ENCODE measurements at regions not wholly inside any gene's neighbourhood (a gene's known extent, or its start where the extent isn't known, plus 50 kb on each side); places are given as distances from the start of the nearest gene placed in this dataset.

DNA sequence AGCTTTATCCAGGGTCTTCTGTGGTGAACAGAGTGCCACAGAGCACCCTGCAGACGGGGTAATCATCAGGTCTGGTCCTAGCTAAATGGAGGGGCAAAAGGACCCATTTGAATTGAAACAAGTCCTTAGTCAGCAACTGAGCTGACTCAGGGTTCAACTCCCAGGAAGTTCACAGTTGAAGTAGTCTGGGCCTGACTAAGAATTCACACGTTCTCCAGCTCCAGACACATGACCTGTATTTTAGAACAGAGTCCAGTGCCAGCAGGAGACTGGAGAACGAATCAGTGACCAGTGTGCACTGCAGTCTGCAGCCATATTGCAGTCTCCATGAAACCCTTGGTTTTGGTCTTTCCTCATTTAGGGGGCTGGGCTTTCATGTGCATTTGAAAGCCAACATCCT, 85.2 kb downstream of the ELOVL4 start:
- TF ChIP-seq, protein P1, sequence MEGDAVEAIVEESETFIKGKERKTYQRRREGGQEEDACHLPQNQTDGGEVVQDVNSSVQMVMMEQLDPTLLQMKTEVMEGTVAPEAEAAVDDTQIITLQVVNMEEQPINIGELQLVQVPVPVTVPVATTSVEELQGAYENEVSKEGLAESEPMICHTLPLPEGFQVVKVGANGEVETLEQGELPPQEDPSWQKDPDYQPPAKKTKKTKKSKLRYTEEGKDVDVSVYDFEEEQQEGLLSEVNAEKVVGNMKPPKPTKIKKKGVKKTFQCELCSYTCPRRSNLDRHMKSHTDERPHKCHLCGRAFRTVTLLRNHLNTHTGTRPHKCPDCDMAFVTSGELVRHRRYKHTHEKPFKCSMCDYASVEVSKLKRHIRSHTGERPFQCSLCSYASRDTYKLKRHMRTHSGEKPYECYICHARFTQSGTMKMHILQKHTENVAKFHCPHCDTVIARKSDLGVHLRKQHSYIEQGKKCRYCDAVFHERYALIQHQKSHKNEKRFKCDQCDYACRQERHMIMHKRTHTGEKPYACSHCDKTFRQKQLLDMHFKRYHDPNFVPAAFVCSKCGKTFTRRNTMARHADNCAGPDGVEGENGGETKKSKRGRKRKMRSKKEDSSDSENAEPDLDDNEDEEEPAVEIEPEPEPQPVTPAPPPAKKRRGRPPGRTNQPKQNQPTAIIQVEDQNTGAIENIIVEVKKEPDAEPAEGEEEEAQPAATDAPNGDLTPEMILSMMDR (conservative IDR thresholded peaks at IDR 0.05; ENCODE audit: low read length), result no peak
- no peak for TF ChIP-seq EZH2phosphoT487 (IDR thresholded peaks at IDR 0.05; ENCODE audit: borderline replicate concordance)
